GM18867 (cell line): ENCODE measurements at regions not wholly inside any gene's neighbourhood (a gene's known extent, or its start where the extent isn't known, plus 50 kb on each side); places are given as distances from the start of the nearest gene placed in this dataset.
"Not testable (repeated sequence)": the region's sequence is repeated elsewhere in the genome, so short reads cannot be mapped to it uniquely, and the experiment has no call there.

Source experiments
- ATAC-seq: cut with Tn5 transposase; IDR thresholded peaks from one replicate; pipeline ENCODE4 v1.9.1; 2021; ENCODE audit warnings: mild to moderate bottlenecking, moderate library complexity; ENCODE audit not compliant: unreplicated experiment

GRCh38 chr15:94838281-94838680 lies 606.9 kb downstream of the MCTP2 start:
- no peak for ATAC-seq

- ATAC-seq, result no peak
Observed at GRCh38 chr15:94840794-94841783, 609.7 kb downstream of the MCTP2 start.

GRCh38 chr15:94843060-94843459 lies 611.7 kb downstream of the MCTP2 start:
- ATAC-seq, result no peak

- no peak for ATAC-seq
Observed at GRCh38 chr15:94844198-94844537, 612.8 kb downstream of the MCTP2 start.

DNA sequence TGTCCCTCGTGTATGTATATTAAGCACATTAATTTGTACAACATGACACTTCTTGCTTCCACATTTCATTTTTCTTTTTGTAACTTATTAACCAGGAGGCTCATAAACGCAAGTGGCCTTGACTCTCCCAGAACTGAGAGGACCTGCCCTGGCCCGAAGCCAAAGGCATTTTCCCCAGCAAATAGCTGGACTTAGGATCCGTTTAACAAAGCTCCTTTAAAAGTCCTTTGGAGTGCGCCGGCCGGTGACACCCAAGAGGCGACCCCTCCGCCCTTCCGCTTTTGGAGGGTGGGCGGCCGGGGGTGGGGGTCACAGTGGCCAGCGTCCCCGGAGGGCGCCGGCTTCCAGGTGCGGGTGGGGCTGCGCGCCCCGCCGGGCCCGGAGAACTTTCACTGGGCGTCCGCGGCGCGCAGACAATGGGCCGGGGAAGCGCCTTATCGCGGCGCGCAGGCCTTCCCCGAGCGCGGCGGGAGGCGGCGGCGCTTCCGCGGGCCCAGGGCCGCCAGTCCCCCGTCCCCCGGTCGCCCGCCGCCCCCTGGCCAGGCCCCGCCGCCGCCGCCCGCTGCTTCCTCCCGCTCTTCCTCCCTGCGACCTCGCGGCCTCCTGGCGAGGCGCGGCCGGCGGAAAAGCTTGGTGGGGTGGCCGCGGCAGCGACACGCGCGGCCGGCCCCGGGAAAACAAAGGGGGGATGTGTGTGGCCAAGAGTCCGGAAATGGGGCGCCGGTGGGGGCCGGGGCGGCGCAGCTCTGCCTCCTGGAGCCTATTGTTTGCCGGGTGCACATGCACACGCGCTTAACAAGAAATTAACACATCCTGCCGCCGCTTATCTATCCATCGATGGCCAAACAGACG lies 613.4 kb downstream of the MCTP2 start:
- ATAC-seq, result no peak

GRCh38 chr15:94845390-94845716 lies 614.0 kb downstream of the MCTP2 start:
- ATAC-seq, result no peak

DNA sequence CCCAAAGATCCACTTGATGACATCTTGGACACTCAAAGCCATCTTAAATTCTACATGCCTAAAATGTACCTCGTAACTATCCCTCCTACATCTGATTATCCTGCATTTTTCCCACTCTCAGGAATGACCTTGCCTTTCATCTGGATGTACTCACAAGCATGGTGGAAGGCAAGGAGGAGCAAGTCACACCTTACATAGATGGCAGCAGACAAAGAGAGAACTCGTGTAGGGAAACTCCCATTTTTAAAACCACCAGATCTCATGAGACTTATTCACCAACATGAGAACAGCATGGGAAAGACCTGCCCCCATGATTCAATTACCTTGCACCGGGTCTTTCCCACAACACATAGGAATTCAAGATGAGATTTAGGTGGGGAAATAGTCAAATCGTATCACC lies 616.0 kb downstream of the MCTP2 start:
- ATAC-seq, result no peak

DNA sequence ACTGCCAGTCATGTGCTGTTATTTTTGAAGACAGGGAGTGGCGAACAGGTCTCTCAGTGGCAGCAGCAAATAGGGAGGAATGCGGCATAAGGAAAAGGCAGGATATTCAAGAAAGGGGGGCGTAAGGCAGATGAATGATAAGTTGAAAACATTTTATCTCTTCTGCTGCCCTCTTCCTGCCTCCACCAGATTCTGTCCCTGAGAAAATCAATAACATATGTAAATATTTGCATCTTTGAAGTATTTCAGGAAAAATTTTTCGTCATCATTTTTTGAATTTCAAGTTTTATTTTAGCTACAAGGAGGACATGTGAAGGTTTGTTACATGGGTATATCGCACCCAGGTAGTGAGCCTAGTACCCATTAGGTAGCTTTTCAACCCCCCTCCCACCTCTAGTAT lies 616.7 kb downstream of the MCTP2 start:
- ATAC-seq, result no peak

GRCh38 chr15:94855018-94855408 lies 623.7 kb downstream of the MCTP2 start:
- ATAC-seq, result no peak

DNA sequence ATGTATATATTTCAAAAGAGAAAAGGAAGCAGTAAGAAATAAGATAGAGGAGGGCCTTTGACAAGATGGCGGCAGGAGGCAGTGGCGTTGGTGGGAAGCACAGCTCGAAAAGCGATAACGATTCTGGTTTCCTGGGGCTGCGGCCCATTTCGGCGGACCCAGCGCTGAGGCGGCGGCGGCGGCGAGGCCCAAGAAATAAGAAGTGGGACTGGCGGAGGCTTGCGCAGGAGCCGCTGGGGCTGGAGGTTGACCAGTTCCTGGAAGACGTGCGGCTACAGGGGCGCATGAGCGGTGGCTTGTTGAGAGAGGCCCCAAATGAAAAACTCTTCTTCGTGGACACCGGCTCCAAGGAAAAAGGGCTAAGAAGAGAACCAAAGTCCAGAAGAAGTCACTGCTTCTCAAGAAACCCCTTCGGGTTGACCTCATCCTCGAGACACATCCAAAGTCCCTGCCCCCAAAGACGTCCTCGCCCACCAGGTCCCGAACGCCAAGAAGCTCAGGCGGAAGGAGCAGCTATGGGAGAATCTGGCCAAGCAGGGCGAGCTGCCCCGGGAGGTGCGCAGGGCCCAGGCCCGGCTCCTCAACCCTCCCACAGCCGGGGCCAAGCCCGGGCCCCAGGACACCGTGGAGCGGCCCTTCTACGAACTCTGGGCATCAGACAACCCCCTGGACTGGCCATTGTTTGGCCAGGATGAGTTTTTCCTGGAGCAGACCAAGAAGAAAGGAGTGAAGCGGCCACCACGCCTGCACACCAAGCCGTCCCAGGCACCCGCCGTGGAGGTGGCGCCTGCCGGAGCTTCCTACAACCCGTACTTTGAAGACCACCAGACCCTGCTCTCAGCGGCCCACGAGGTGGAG lies 624.3 kb downstream of the MCTP2 start:
- ATAC-seq, result no peak

- ATAC-seq, result no peak
Observed at GRCh38 chr15:94856267-94856854, 625.0 kb downstream of the MCTP2 start.

DNA sequence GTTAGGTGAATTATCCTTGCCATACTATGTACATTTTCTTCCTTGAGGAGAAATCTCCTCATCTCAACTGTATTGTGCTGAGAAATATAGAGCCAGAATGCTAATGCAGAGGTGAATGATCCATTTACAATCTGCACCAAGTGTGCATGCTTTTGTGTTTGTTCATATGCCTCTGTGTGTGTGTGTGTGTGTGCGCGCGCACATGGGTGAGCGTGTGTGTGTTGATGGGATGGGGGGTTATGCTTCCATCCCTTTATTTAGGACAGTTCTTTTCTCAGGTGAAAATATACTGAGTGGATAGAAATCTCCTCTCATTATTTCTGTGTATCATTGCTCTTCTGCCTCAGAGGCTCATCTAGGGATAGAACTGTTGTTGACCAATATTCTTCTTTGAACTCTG lies 626.1 kb downstream of the MCTP2 start:
- no peak for ATAC-seq

DNA sequence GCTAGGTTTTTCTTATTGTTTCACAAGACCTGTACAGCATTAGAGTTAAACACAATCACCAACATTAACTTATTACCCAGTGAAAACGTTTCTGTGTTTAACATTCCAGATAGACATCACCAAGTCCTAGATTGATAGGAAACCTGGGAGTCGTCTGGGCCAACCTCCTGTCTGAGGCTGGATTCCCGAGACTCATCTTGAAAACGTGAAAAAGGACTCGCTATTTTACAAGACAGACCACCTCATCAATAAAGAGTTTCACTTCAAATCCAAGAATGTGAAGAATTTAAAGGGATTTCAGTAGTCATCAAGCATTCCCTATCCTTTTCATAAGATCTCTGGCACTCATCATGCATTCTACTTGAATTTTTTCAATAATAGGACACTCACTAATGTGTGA lies 626.6 kb downstream of the MCTP2 start:
- no peak for ATAC-seq

DNA sequence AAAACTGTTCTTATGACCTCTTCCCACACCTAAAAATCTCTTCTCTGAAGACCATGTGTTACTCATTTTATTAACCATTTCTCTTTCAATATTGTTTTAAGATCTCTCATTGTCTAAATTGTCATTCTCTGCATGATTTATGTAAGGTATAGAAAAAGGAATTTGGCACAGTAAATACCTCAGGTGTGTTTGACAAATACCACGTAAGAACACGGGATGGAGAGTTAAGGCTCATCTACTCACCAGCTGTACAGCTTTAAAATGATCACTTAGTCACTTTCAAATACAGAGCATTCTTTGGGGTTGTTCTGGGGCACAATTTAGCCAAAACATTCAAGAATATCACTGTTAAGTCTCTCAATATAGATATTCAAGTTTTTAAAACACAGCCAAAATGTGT lies 627.1 kb downstream of the MCTP2 start:
- no peak for ATAC-seq

- ATAC-seq, result no peak
Observed at GRCh38 chr15:94858920-94859319, 627.6 kb downstream of the MCTP2 start.

GRCh38 chr15:94864600-94864999 lies 633.2 kb downstream of the MCTP2 start:
- ATAC-seq, result no peak

- ATAC-seq, result not testable (repeated sequence)
Observed at GRCh38 chr15:94868265-94868664, 636.9 kb downstream of the MCTP2 start.

DNA sequence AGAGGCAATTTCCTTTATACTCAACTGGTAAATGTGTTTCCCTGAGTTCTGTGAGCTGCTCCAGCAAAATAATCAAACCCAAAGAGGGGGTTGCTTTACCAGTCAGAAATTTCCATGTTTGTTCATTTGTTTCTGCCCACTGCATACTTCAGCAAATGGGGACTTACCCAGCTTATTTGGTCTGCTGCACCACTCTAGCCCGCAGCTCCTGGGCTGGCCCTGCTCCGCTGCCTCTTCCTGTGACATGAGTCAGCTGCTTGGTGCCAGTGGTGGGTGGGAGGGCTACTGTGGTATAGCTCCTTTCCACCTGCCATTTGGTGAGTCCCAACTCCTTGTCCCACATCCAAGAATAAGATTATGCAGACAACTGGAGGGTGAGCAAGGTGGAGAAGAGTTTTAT lies 644.2 kb downstream of the MCTP2 start:
- no peak for ATAC-seq

DNA sequence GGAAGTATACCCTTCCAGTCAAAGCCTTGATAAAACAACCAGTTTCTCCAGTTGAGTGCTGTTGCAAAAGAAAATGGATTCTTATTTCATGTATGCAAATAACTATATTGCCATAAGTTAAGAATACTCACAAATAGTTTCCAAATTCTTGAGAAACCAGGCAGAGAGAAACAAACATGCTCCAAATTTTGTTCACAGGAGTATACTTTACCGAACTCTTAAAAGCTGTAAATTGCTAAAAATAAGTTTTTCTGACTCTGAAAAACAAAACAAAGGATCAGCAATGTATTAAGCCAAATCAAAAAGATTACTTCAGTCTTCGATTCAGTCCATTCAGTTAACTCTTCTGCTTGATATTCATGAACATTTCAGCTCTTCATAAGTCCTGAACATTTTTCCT lies 646.5 kb downstream of the MCTP2 start:
- no peak for ATAC-seq

- ATAC-seq, result no peak
Observed at GRCh38 chr15:94882071-94882712, 650.8 kb downstream of the MCTP2 start.
